ENCODE measurements at regions not wholly inside any gene's neighbourhood (a gene's known extent, or its start where the extent isn't known, plus 50 kb on each side); places are given as distances from the start of the nearest gene placed in this dataset.

DNA sequence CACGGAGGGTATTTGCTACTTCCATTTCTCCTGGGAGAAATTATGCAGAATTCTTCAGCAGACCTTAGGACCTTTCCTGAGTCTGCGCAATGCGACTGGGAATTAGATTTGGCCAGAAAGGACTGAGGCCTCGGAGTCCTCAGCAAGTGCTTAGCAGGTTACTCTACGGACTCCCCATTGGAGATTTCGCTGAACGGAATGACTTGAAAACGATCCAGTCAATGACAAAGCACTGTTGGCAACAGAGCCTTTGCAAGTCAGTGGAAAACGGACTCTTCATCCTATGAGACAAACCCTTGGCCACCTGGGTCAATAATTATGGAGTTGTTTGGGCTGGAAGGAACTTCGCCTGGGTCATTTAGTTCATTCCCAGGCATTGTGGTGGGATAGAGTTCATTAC lies 107.4 kb downstream of the FAM204A start:
- Histone ChIP-seq H3K4me2 (no peak overlapping the region), H3K27ac (no peak overlapping the region), H3K4me3 (no peak overlapping the region), H3K9me3 (no peaks in the 10 kb centered on the region), H3K4me1 (no peaks in the 10 kb centered on the region)
- FAIRE-seq (no peak), DNase-seq (ENCODE audit: low read depth in 1 of 2, low spot score in 1 of 2) (no peak), ATAC-seq (no peak)
- WGBS (ENCODE audit: missing lambda C conversion rate): 45% methylated on average over 10 of the region's 10 CpGs
- CTCF ChIA-PET: interaction anchor here (0.8 to 3.2 kb wide), 2 partner anchors 739 to 791 kb away, joined by 3 to 10 read pairs; no protein-coding TSS in a partner anchor
- POLR2A ChIA-PET: no interaction called here
- TF ChIP-seq POLR2AphosphoS2 (conservative IDR thresholded peaks at IDR 0.05; ENCODE audit: low read length) (no peak), PHF8 (IDR thresholded peaks at IDR 0.05; ENCODE audit: borderline replicate concordance, low read depth) (no peak), EP300 (IDR thresholded peaks at IDR 0.05) (no peak), RAD21 (conservative IDR thresholded peaks at IDR 0.05 in 1 of 2, IDR thresholded peaks at IDR 0.05 in 1 of 2) (no peak), MAX (IDR thresholded peaks at IDR 0.05) (no peak), CHD2 (IDR thresholded peaks at IDR 0.05; ENCODE audit: low read length, partially characterized antibody) (no peak), FOXS1 (CRISPR knock-in tag; IDR thresholded peaks at IDR 0.05) (no peak), FOSB (CRISPR knock-in tag; IDR thresholded peaks at IDR 0.05) (no peak), TP53 (CRISPR knock-in tag; IDR thresholded peaks at IDR 0.05) (no peak), NFE2L2 (conservative IDR thresholded peaks at IDR 0.05; ENCODE audit: low read length) (no peak)

DNA sequence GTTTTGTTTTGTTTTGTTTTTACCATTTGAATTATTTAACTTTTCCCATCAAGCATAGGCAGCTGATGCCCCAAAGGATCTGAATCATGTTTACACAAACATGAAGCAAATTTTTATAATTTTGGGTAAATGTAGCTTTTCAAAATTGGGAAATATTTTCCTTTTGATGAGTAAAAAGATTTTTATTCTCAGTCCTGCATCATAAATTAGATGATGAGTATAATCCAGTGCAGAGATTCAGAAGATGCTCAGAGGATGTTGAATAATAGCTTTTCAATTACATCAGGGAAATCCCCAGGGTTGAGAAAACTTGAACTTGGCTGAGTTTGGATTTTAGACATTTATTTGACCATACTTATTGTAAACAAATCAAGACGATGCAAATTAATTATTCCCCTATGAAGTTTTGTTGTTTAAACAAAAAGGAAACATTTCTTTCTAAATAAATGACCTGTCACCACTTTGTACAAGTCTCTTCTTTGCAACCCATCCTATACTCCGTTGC lies 121.7 kb downstream of the FAM204A start:
- TF ChIP-seq JUN (IDR thresholded peaks at IDR 0.05): no peak
- TF ChIP-seq GATA3 (IDR thresholded peaks at IDR 0.05; ENCODE audit: borderline replicate concordance): no peak
- no peak for TF ChIP-seq MAZ (IDR thresholded peaks at IDR 0.05; ENCODE audit: borderline replicate concordance, low read depth, low read length)
- TF ChIP-seq KDM1A (IDR thresholded peaks at IDR 0.05; ENCODE audit: low read depth): no peak
- TF ChIP-seq HES2 (IDR thresholded peaks at IDR 0.05): no peak
- TF ChIP-seq ZC3H11A (IDR thresholded peaks at IDR 0.05): no peak
- TF ChIP-seq CBX8 (IDR thresholded peaks at IDR 0.05): no peak
- TF ChIP-seq HDAC2 (IDR thresholded peaks at IDR 0.05): no peak
- no peak for TF ChIP-seq ESRRA (IDR thresholded peaks at IDR 0.05; ENCODE audit: borderline replicate concordance, low read length)
- no peak for FAIRE-seq
- no peak overlapping the region for H3K4me3 ChIP-seq
- no peaks in the 10 kb centered on the region for H3K4me1 ChIP-seq
- ChIA-PET POLR2A (no interaction called here), CTCF (no interaction called here)
- H3K4me2 ChIP-seq: no peak overlapping the region
- WGBS (ENCODE audit: missing lambda C conversion rate): 4% methylated on average over 2 of the region's 2 CpGs
- ATAC-seq: no peak
- no peaks in the 10 kb centered on the region for H3K9me3 ChIP-seq
- H3K27ac ChIP-seq: no peak overlapping the region
- DNase-seq (ENCODE audit: low read depth in 1 of 2, low spot score in 1 of 2): no peak

GRCh38 chr10:118218562-118218961 lies 123.6 kb downstream of the FAM204A start:
- ATAC-seq: no peak
- CTCF ChIA-PET: no interaction called here
- no peak for DNase-seq (ENCODE audit: low read depth in 1 of 2, low spot score in 1 of 2)

More at GRCh38 chr10:118218562-118218961, 123.6 kb downstream of the FAM204A start:
- POLR2A ChIA-PET: no interaction called here
- Histone ChIP-seq H3K27ac (no peak overlapping the region), H3K4me1 (no peaks in the 10 kb centered on the region), H3K4me2 (no peak overlapping the region), H3K4me3 (no peak overlapping the region), H3K9me3 (no peaks in the 10 kb centered on the region)
- TF ChIP-seq, protein P1, sequence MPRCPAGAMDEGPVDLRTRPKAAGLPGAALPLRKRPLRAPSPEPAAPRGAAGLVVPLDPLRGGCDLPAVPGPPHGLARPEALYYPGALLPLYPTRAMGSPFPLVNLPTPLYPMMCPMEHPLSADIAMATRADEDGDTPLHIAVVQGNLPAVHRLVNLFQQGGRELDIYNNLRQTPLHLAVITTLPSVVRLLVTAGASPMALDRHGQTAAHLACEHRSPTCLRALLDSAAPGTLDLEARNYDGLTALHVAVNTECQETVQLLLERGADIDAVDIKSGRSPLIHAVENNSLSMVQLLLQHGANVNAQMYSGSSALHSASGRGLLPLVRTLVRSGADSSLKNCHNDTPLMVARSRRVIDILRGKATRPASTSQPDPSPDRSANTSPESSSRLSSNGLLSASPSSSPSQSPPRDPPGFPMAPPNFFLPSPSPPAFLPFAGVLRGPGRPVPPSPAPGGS (IDR thresholded peaks at IDR 0.05): no peak
- TF ChIP-seq JUNB (IDR thresholded peaks at IDR 0.05) (no peak), HDAC2 (IDR thresholded peaks at IDR 0.05) (no peak), ZNF302 (CRISPR knock-in tag; IDR thresholded peaks at IDR 0.05) (no peak), EHF (CRISPR knock-in tag; IDR thresholded peaks at IDR 0.05) (no peak), POLR2A (IDR thresholded peaks at IDR 0.05; ENCODE audit: low read length) (no peak), GATA3 (IDR thresholded peaks at IDR 0.05; ENCODE audit: borderline replicate concordance) (no peak), ESRRA (IDR thresholded peaks at IDR 0.05; ENCODE audit: borderline replicate concordance, low read length) (no peak), RAD21 (conservative IDR thresholded peaks at IDR 0.05 in 1 of 2, IDR thresholded peaks at IDR 0.05 in 1 of 2) (no peak), MAZ (IDR thresholded peaks at IDR 0.05; ENCODE audit: borderline replicate concordance, low read depth, low read length) (no peak), NPAS2 (CRISPR knock-in tag; IDR thresholded peaks at IDR 0.05; ENCODE audit: borderline replicate concordance) (no peak)
- TF ChIP-seq, protein P2, sequence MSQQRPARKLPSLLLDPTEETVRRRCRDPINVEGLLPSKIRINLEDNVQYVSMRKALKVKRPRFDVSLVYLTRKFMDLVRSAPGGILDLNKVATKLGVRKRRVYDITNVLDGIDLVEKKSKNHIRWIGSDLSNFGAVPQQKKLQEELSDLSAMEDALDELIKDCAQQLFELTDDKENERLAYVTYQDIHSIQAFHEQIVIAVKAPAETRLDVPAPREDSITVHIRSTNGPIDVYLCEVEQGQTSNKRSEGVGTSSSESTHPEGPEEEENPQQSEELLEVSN (IDR thresholded peaks at IDR 0.05; ENCODE audit: borderline replicate concordance, low read depth): no peak
- WGBS (ENCODE audit: missing lambda C conversion rate): 37% methylated on average over 6 of the region's 6 CpGs
- no peak for FAIRE-seq
